GM23338 (cell line): ENCODE measurements at regions not wholly inside any gene's neighbourhood (a gene's known extent, or its start where the extent isn't known, plus 50 kb on each side); places are given as distances from the start of the nearest gene placed in this dataset.

ENCODE experiments used
- ATAC-seq: fragments of 200-7000 bp; cut with Tn5 transposase; 3 replicates; pipeline ENCODE4 v1.9.1; 2020
- DNase-seq: peaks from one replicate; pipeline ENCODE4 v3.0.0-alpha.2; 2015; ENCODE audit warnings: low spot score
- H2AFZ ChIP-seq: fragments of 200-600 bp; sonication (generic); 2 replicates; pipeline ENCODE4 v1.8.0; 2016; ENCODE audit warnings: antibody characterized with exemption, mild to moderate bottlenecking, moderate library complexity
- H3F3A ChIP-seq: fragments of 200-600 bp; sonication (generic); replicated peaks from 2 replicates; pipeline ENCODE4 v1.8.0; 2017; ENCODE audit warnings: antibody characterized with exemption, mixed run types, low read depth
- H3K27ac ChIP-seq: fragments of 200-600 bp; sonication (generic); 2 replicates; pipeline ENCODE4 v1.6.1; 2016; ENCODE audit warnings: low read depth
- H3K27me3 ChIP-seq: fragments of 200-600 bp; sonication (generic); 2 replicates; pipeline ENCODE4 v1.8.0; 2016; ENCODE audit warnings: mild to moderate bottlenecking, mixed run types, moderate library complexity; ENCODE audit not compliant: insufficient read depth
- H3K36me3 ChIP-seq: fragments of 200-600 bp; sonication (generic); 2 replicates; pipeline ENCODE4 v1.8.0; 2016; ENCODE audit warnings: mild to moderate bottlenecking; ENCODE audit not compliant: insufficient read depth
- H3K4me1 ChIP-seq: fragments of 200-600 bp; sonication (generic); 2 replicates; pipeline ENCODE4 v1.8.0; 2016; ENCODE audit warnings: mild to moderate bottlenecking, moderate library complexity; ENCODE audit not compliant: insufficient read depth
- H3K4me2 ChIP-seq: fragments of 200-600 bp; sonication (generic); 2 replicates; pipeline ENCODE4 v1.7.1; 2017; ENCODE audit warnings: mixed run types
- H3K4me3 ChIP-seq: fragments of 200-600 bp; sonication (generic); 2 replicates; pipeline ENCODE4 v1.6.1; 2016; ENCODE audit warnings: mixed run types
- H3K79me2 ChIP-seq: fragments of 200-600 bp; sonication (generic); replicated peaks from 2 replicates; pipeline ENCODE4 v1.8.0; 2017; ENCODE audit warnings: mild to moderate bottlenecking; ENCODE audit not compliant: insufficient read depth
- H3K9me2 ChIP-seq: fragments of 200-600 bp; sonication (generic); 2 replicates; pipeline ENCODE4 v1.8.0; 2017; ENCODE audit not compliant: insufficient read depth
- H4K20me1 ChIP-seq: fragments of 200-600 bp; sonication (generic); replicated peaks from 2 replicates; pipeline ENCODE4 v1.8.0; 2017; ENCODE audit warnings: mild to moderate bottlenecking; ENCODE audit not compliant: insufficient read depth
- H3K27ac Mint-ChIP-seq: 2 replicates; pipeline ENCODE4 v1.8.0; 2020; ENCODE audit warnings: inconsistent platforms, mild to moderate bottlenecking, moderate library complexity, mixed read lengths
- H3K27me3 Mint-ChIP-seq: 3 replicates; pipeline ENCODE4 v1.8.0; 2022; ENCODE audit warnings: low read depth, mild to moderate bottlenecking, moderate library complexity, mixed read lengths, inconsistent platforms; ENCODE audit not compliant: insufficient read depth, poor library complexity
- H3K36me3 Mint-ChIP-seq: 3 replicates; pipeline ENCODE4 v1.8.0; 2021; ENCODE audit warnings: low read depth, mild to moderate bottlenecking, inconsistent platforms, moderate library complexity, mixed read lengths
- H3K4me1 Mint-ChIP-seq: 3 replicates; pipeline ENCODE4 v1.8.0; 2020; ENCODE audit warnings: mild to moderate bottlenecking, inconsistent platforms, mixed read lengths
- H3K4me3 Mint-ChIP-seq: 3 replicates; pipeline ENCODE4 v1.8.0; 2021; ENCODE audit warnings: moderate library complexity, mild to moderate bottlenecking, inconsistent platforms, mixed read lengths
- H3K9me3 Mint-ChIP-seq: 3 replicates; pipeline ENCODE4 v1.8.0; 2020; ENCODE audit warnings: moderate library complexity, mild to moderate bottlenecking, inconsistent platforms, mixed read lengths
- CREB1 ChIP-seq: fragments of 250-450 bp; sonication (Bioruptor Pico); IDR thresholded peaks from 2 replicates; pipeline ENCODE4 v1.5.0; 2020; ENCODE audit warnings: low read depth, mild to moderate bottlenecking, moderate library complexity
- CTCF ChIP-seq, 2 experiments: fragments of 200-600 bp in 1 of 2; sonication (generic) in 1 of 2; conservative IDR thresholded peaks; 2 replicates each; pipeline versions ENCODE4 v1.5.1 to v1.6.1; 2016 to 2017; ENCODE audit warnings: antibody characterized with exemption in 2 of 2, low read depth in 2 of 2, mild to moderate bottlenecking in 2 of 2, moderate library complexity in 1 of 2
- ETS1 ChIP-seq: IDR thresholded peaks from 2 replicates; pipeline ENCODE4 v1.6.1; 2016; ENCODE audit warnings: antibody characterized with exemption
- EZH2 ChIP-seq: fragments of 200-600 bp; sonication (generic); IDR thresholded peaks from one replicate; pipeline ENCODE4 v1.8.0; 2017; ENCODE audit warnings: antibody characterized with exemption, mild to moderate bottlenecking, low read depth; ENCODE audit not compliant: unreplicated experiment
- EZH2phosphoT487 ChIP-seq: fragments of 200-600 bp; sonication (generic); IDR thresholded peaks from one replicate; pipeline ENCODE4 v1.8.1; 2018; ENCODE audit warnings: antibody characterized with exemption; ENCODE audit not compliant: unreplicated experiment
- JUNB ChIP-seq: IDR thresholded peaks from one replicate; pipeline ENCODE4 v1.6.1; 2016; ENCODE audit warnings: antibody characterized with exemption; ENCODE audit not compliant: unreplicated experiment
- NANOG ChIP-seq: IDR thresholded peaks from 2 replicates; pipeline ENCODE4 v1.6.1; 2016; ENCODE audit warnings: antibody characterized with exemption, borderline replicate concordance
- POLR2AphosphoS5 ChIP-seq: IDR thresholded peaks from 2 replicates; pipeline ENCODE4 v1.6.1; 2016; ENCODE audit warnings: antibody characterized with exemption, low read depth
- REST ChIP-seq: IDR thresholded peaks from one replicate; pipeline ENCODE4 v1.6.1; 2018; ENCODE audit warnings: antibody characterized with exemption; ENCODE audit not compliant: unreplicated experiment
- STAT1 ChIP-seq: IDR thresholded peaks from one replicate; pipeline ENCODE4 v1.6.1; 2016; ENCODE audit warnings: antibody characterized with exemption; ENCODE audit not compliant: unreplicated experiment
- ZNF114 ChIP-seq: fragments of 250-450 bp; sonication (Bioruptor Pico); IDR thresholded peaks from 2 replicates; pipeline ENCODE4 v1.5.0; 2020; ENCODE audit warnings: mild to moderate bottlenecking, moderate library complexity
- ZNF331 ChIP-seq: fragments of 250-450 bp; sonication (Bioruptor Pico); IDR thresholded peaks from 2 replicates; pipeline ENCODE4 v1.5.0; 2020; ENCODE audit warnings: low read depth, mild to moderate bottlenecking, moderate library complexity
- ZNF462 ChIP-seq: fragments of 250-450 bp; sonication (Bioruptor Pico); IDR thresholded peaks from 2 replicates; pipeline ENCODE4 v1.5.0; 2020; ENCODE audit warnings: mild to moderate bottlenecking, moderate library complexity

- peaks cover 2% of the 10 kb centered on the region for H3K27me3 Mint-ChIP-seq
- DNase-seq (no peak), ATAC-seq (no peak)
- peaks cover 10% of the 10 kb centered on the region; the same call in 2 of the 3 replicates for H3K9me3 Mint-ChIP-seq
- Histone ChIP-seq H3K79me2 (no peaks in the 10 kb centered on the region), H3K9me2 (no peaks in the 10 kb centered on the region), H3K27me3 (no peaks in the 10 kb centered on the region), H3F3A (no peaks in the 10 kb centered on the region), H3K27ac (no peak overlapping the region), H3K4me2 (no peak overlapping the region), H3K4me1 (no peaks in the 10 kb centered on the region), H4K20me1 (no peaks in the 10 kb centered on the region), H3K36me3 (no peaks in the 10 kb centered on the region), H3K4me3 (no peak overlapping the region), H2AFZ (no peak overlapping the region)
- H3K27ac Mint-ChIP-seq: no peak overlapping the region
- peaks cover 6% of the 10 kb centered on the region; the same call in 2 of the 3 replicates for H3K36me3 Mint-ChIP-seq
- TF ChIP-seq ETS1 (no peak), STAT1 (no peak), ZNF331 (CRISPR knock-in tag) (no peak), EZH2phosphoT487 (no peak), NANOG (no peak), CTCF (conservative IDR thresholded peaks at IDR 0.05; ENCODE audit: low read depth in 2 of 2) (no peak), CREB1 (no peak), JUNB (no peak), ZNF462 (CRISPR knock-in tag) (no peak), REST (no peak), ZNF114 (CRISPR knock-in tag) (no peak), EZH2 (no peak), POLR2AphosphoS5 (no peak)
- no peak overlapping the region for H3K4me3 Mint-ChIP-seq
- no peaks in the 10 kb centered on the region for H3K4me1 Mint-ChIP-seq
These were observed 74.3 kb downstream of the MYEOV start for GRCh38 chr11:69368119-69368880.
